ENCODE measurements at regions not wholly inside any gene's neighbourhood (a gene's known extent, or its start where the extent isn't known, plus 50 kb on each side); places are given as distances from the start of the nearest gene placed in this dataset.

DNA sequence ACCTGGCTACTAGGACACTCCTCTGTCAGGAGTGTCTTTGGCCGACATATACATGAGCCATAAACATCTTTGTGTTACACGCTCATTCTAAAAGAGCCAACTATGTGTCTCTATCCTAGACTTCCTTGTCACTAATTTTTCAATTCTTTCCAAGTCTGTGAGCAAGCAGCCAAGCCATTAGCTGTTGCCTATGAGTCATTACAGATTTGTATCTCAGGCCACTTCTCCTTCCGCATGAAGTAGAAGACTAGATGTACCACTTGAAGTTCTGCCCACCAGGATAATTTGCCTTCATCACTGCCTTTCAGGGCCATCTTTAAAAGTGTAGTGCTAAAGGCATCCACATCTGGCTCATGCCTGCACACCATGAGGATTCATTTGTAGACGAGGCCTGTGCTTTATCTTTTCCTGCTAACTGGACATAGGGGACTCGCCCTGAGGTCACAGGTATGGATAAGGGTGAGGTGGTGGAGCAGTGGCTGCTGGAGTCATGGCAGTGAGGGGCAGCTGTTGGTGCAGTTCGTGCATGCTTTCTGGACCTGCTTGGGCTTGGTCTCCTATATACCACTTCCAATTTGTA lies 126.1 kb upstream of the KL start:
- TF ChIP-seq CTCF (IDR thresholded peaks at IDR 0.05) (no peak), POLR2AphosphoS5 (IDR thresholded peaks at IDR 0.05) (no peak)
